ENCODE measurements at regions not wholly inside any gene's neighbourhood (a gene's known extent, or its start where the extent isn't known, plus 50 kb on each side); places are given as distances from the start of the nearest gene placed in this dataset.

- TF ChIP-seq, protein P1, sequence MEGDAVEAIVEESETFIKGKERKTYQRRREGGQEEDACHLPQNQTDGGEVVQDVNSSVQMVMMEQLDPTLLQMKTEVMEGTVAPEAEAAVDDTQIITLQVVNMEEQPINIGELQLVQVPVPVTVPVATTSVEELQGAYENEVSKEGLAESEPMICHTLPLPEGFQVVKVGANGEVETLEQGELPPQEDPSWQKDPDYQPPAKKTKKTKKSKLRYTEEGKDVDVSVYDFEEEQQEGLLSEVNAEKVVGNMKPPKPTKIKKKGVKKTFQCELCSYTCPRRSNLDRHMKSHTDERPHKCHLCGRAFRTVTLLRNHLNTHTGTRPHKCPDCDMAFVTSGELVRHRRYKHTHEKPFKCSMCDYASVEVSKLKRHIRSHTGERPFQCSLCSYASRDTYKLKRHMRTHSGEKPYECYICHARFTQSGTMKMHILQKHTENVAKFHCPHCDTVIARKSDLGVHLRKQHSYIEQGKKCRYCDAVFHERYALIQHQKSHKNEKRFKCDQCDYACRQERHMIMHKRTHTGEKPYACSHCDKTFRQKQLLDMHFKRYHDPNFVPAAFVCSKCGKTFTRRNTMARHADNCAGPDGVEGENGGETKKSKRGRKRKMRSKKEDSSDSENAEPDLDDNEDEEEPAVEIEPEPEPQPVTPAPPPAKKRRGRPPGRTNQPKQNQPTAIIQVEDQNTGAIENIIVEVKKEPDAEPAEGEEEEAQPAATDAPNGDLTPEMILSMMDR (IDR thresholded peaks at IDR 0.05) = no peak
- TF ChIP-seq EZH2 (IDR thresholded peaks at IDR 0.05; ENCODE audit: borderline replicate concordance, insufficient read depth, low read depth, low read length, poor library complexity, severe bottlenecking) = no peak
- DNase-seq = no peak
- H3K4me2 ChIP-seq (replicated peaks; ENCODE audit: low read depth, low read length, poor library complexity, severe bottlenecking) = no peak overlapping the region
- H3K27me3 ChIP-seq (replicated peaks in 1 of 4; ENCODE audit: control extremely low read depth in 1 of 4, control insufficient read depth in 3 of 4, insufficient read depth in 4 of 4, low read length in 3 of 4) = no peaks in the 10 kb centered on the region
- H3K27me3 Mint-ChIP-seq = peaks cover 29% of the 10 kb centered on the region
- no peak overlapping the region for H3K4me3 Mint-ChIP-seq
- H3K4me1 Mint-ChIP-seq = no peaks in the 10 kb centered on the region
- H3K36me3 ChIP-seq (replicated peaks in 1 of 2; ENCODE audit: control extremely low read depth in 1 of 2, control insufficient read depth in 1 of 2, extremely low read depth in 1 of 2, insufficient read depth in 2 of 2, low read length in 1 of 2) = no peaks in the 10 kb centered on the region
- no peak for ATAC-seq (ENCODE audit: low read depth)
- H3K4me1 ChIP-seq (ENCODE audit: control insufficient read depth in 2 of 2, insufficient read depth in 2 of 2, low read length in 2 of 2) = no peaks in the 10 kb centered on the region
- no peaks in the 10 kb centered on the region for H3K9me3 Mint-ChIP-seq (ENCODE audit: insufficient read depth)
- POLR2A ChIA-PET = no interaction called here
- no peaks in the 10 kb centered on the region for H4K20me1 ChIP-seq (ENCODE audit: control insufficient read depth, insufficient read depth, low read length, poor library complexity, severe bottlenecking)
- intact Hi-C loops (cut with micrococcal nuclease) = no loop called here
- H3K27ac Mint-ChIP-seq = no peak overlapping the region
- no peak overlapping the region for H3K4me3 ChIP-seq (ENCODE audit: control extremely low read depth in 1 of 5, extremely low read depth in 1 of 5, insufficient read depth in 1 of 5, low read depth in 2 of 5, low read length in 4 of 5)
- CTCF ChIA-PET = no interaction called here
- no peaks in the 10 kb centered on the region for H3K9me3 ChIP-seq (ENCODE audit: control extremely low read depth in 1 of 3, control insufficient read depth in 2 of 3, insufficient read depth in 1 of 3, low read length in 2 of 3)
- no peak overlapping the region for H2AFZ ChIP-seq (ENCODE audit: insufficient read depth, low read depth, low read length, poor library complexity, severe bottlenecking)
- H3K79me2 ChIP-seq (ENCODE audit: control insufficient read depth, insufficient read depth, low read length) = no peaks in the 10 kb centered on the region
- H3K27ac ChIP-seq (ENCODE audit: low read length in 2 of 2) = no peak overlapping the region
- H3K9ac ChIP-seq (ENCODE audit: low read length) = no peak overlapping the region
Observed at GRCh38 chr1:221530791-221531190, 211.1 kb downstream of the DUSP10 start.

DNA sequence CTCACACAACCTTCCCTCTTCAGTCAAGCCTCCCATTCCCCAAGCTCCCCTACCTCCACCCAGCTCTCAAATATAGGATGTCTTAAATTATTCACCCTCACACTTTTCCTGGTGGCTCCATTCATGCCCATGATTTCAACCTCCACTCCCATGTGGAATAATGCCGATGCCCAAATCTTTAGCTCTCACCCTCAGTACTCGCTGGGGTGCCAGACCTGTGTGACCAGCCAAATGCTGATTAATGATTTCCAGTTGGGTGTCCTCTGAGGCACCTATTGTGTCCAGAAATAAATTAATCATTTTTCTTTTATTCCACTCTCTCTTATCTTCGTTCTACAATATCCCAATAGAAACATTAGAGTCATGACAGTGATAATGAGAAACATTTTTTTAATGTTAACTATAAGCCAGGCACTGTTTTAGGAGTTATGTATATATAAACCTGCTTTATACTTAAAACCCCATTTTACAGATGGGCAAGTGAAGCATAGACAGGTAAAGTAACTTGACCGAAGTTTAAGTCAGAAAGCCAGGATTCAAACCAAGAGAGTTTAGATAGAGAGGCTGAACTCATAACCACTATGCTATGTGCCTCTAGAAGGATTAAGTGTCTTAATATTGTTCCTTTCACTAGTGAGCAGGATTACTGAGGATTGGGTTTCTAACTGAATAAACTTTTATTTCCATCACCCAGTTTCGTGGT, 209.7 kb downstream of the DUSP10 start:
- no peak overlapping the region for H3K4me2 ChIP-seq (replicated peaks; ENCODE audit: low read depth, low read length, poor library complexity, severe bottlenecking)
- DNase-seq (no peak), ATAC-seq (ENCODE audit: low read depth) (no peak)
- H2AFZ ChIP-seq (ENCODE audit: insufficient read depth, low read depth, low read length, poor library complexity, severe bottlenecking) = no peak overlapping the region
- H3K36me3 ChIP-seq (replicated peaks in 1 of 2; ENCODE audit: control extremely low read depth in 1 of 2, control insufficient read depth in 1 of 2, extremely low read depth in 1 of 2, insufficient read depth in 2 of 2, low read length in 1 of 2) = no peaks in the 10 kb centered on the region
- H3K4me1 Mint-ChIP-seq = no peaks in the 10 kb centered on the region
- no peak for TF ChIP-seq EZH2 (IDR thresholded peaks at IDR 0.05; ENCODE audit: borderline replicate concordance, insufficient read depth, low read depth, low read length, poor library complexity, severe bottlenecking)
- TF ChIP-seq, protein P1 (IDR thresholded peaks at IDR 0.05) = no peak
- no peaks in the 10 kb centered on the region for H3K79me2 ChIP-seq (ENCODE audit: control insufficient read depth, insufficient read depth, low read length)
- POLR2A ChIA-PET = no interaction called here
- H3K4me3 Mint-ChIP-seq = no peak overlapping the region
- H3K27me3 ChIP-seq (replicated peaks in 1 of 4; ENCODE audit: control extremely low read depth in 1 of 4, control insufficient read depth in 3 of 4, insufficient read depth in 4 of 4, low read length in 3 of 4) = no peaks in the 10 kb centered on the region
- no peak overlapping the region for H3K27ac ChIP-seq (ENCODE audit: low read length in 2 of 2)
- peaks cover 34% of the 10 kb centered on the region for H3K27me3 Mint-ChIP-seq
- CTCF ChIA-PET = no interaction called here
- H3K4me1 ChIP-seq (ENCODE audit: control insufficient read depth in 2 of 2, insufficient read depth in 2 of 2, low read length in 2 of 2) = no peaks in the 10 kb centered on the region
- WGBS (ENCODE audit: insufficient coverage) = 100% methylated on average over 1 of the region's 5 CpGs
- no peak overlapping the region for H3K4me3 ChIP-seq (ENCODE audit: control extremely low read depth in 1 of 5, extremely low read depth in 1 of 5, insufficient read depth in 1 of 5, low read depth in 2 of 5, low read length in 4 of 5)
- intact Hi-C loops (cut with micrococcal nuclease) = no loop called here
- H3K9me3 ChIP-seq (ENCODE audit: control extremely low read depth in 1 of 3, control insufficient read depth in 2 of 3, insufficient read depth in 1 of 3, low read length in 2 of 3) = no peaks in the 10 kb centered on the region
- no peaks in the 10 kb centered on the region for H3K9me3 Mint-ChIP-seq (ENCODE audit: insufficient read depth)
- H3K27ac Mint-ChIP-seq = no peak overlapping the region
- no peaks in the 10 kb centered on the region for H4K20me1 ChIP-seq (ENCODE audit: control insufficient read depth, insufficient read depth, low read length, poor library complexity, severe bottlenecking)
- no peak overlapping the region for H3K9ac ChIP-seq (ENCODE audit: low read length)

All from B cell (primary cell).